ENCODE measurements at regions not wholly inside any gene's neighbourhood (a gene's known extent, or its start where the extent isn't known, plus 50 kb on each side); places are given as distances from the start of the nearest gene placed in this dataset.

GRCh38 chr13:81203783-81204182, 862.9 kb upstream of the SPRY2 start:
- TF ChIP-seq EGR1 (IDR thresholded peaks at IDR 0.05; ENCODE audit: low read depth in 2 of 2) = no peak
- TF ChIP-seq CTCF (IDR thresholded peaks at IDR 0.05; ENCODE audit: low read depth, low read length, missing input control) = no peak
- no peak for TF ChIP-seq TAF1 (conservative IDR thresholded peaks at IDR 0.05)
- TF ChIP-seq RAD21 (IDR thresholded peaks at IDR 0.05) = no peak
- TF ChIP-seq HNF4G (IDR thresholded peaks at IDR 0.05) = no peak
- TF ChIP-seq, protein P1, sequence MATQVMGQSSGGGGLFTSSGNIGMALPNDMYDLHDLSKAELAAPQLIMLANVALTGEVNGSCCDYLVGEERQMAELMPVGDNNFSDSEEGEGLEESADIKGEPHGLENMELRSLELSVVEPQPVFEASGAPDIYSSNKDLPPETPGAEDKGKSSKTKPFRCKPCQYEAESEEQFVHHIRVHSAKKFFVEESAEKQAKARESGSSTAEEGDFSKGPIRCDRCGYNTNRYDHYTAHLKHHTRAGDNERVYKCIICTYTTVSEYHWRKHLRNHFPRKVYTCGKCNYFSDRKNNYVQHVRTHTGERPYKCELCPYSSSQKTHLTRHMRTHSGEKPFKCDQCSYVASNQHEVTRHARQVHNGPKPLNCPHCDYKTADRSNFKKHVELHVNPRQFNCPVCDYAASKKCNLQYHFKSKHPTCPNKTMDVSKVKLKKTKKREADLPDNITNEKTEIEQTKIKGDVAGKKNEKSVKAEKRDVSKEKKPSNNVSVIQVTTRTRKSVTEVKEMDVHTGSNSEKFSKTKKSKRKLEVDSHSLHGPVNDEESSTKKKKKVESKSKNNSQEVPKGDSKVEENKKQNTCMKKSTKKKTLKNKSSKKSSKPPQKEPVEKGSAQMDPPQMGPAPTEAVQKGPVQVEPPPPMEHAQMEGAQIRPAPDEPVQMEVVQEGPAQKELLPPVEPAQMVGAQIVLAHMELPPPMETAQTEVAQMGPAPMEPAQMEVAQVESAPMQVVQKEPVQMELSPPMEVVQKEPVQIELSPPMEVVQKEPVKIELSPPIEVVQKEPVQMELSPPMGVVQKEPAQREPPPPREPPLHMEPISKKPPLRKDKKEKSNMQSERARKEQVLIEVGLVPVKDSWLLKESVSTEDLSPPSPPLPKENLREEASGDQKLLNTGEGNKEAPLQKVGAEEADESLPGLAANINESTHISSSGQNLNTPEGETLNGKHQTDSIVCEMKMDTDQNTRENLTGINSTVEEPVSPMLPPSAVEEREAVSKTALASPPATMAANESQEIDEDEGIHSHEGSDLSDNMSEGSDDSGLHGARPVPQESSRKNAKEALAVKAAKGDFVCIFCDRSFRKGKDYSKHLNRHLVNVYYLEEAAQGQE (IDR thresholded peaks at IDR 0.05) = no peak
- TF ChIP-seq SP1 (IDR thresholded peaks at IDR 0.05) = no peak
- no peak for TF ChIP-seq FOXA1 (IDR thresholded peaks at IDR 0.05)
- no peak for TF ChIP-seq GABPA (IDR thresholded peaks at IDR 0.05 in 1 of 2, conservative IDR thresholded peaks at IDR 0.05 in 1 of 2)
- no peak for TF ChIP-seq RXRA (IDR thresholded peaks at IDR 0.05)
- no peak for TF ChIP-seq JUND (IDR thresholded peaks at IDR 0.05)
- no peak for TF ChIP-seq YY1 (IDR thresholded peaks at IDR 0.05)
